ENCODE measurements at regions not wholly inside any gene's neighbourhood (a gene's known extent, or its start where the extent isn't known, plus 50 kb on each side); places are given as distances from the start of the nearest gene placed in this dataset.

DNA sequence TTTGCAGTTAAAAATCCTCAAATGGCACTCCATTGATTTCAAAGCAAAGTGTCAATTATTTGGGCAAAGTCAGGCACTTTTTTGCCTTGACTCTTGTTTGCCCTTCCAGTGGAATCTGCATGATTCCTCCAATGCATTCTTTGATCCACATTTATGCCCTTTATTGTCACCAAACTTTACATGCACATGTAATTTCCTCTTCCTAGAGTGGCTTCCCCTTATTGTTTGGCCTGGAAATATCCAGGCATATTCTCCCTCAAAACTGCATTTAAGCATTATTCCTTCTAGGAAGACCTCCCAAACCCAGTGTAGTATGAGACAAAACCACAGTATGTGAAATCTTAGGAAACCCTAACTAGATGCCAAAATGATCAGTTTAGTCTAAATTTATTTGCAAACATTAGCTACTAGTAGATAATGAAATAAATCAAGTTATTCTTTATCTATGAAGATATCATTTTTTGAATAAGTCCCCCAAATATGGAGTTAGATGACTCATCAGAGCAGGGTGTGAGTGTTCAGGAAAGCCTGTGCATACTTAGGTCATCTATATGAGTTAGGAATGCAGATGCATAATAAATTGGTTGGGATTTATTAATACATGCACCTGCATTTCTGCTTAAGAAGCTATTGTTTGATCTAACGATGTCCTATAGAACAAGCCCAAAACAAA, 433.3 kb upstream of the TCF4 start (continued):
- TF ChIP-seq, protein P1, sequence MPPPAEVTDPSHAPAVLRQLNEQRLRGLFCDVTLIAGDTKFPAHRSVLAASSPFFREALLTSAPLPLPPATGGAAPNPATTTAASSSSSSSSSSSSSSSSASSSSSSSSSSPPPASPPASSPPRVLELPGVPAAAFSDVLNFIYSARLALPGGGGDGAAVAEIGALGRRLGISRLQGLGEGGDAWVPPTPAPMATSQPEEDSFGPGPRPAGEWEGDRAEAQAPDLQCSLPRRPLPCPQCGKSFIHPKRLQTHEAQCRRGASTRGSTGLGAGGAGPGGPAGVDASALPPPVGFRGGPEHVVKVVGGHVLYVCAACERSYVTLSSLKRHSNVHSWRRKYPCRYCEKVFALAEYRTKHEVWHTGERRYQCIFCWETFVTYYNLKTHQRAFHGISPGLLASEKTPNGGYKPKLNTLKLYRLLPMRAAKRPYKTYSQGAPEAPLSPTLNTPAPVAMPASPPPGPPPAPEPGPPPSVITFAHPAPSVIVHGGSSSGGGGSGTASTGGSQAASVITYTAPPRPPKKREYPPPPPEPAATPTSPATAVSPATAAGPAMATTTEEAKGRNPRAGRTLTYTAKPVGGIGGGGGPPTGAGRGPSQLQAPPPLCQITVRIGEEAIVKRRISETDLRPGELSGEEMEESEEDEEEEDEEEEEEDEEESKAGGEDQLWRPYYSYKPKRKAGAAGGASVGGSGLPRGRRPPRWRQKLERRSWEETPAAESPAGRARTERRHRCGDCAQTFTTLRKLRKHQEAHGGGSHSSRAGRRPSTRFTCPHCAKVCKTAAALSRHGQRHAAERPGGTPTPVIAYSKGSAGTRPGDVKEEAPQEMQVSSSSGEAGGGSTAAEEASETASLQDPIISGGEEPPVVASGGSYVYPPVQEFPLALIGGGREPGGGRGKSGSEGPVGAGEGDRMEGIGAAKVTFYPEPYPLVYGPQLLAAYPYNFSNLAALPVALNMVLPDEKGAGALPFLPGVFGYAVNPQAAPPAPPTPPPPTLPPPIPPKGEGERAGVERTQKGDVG (CRISPR knock-in tag; IDR thresholded peaks at IDR 0.05), result no peak
- TF ChIP-seq NFXL1 (IDR thresholded peaks at IDR 0.05; ENCODE audit: borderline replicate concordance), result no peak
- no peak for TF ChIP-seq ATF7 (IDR thresholded peaks at IDR 0.05; ENCODE audit: low read depth)
- no peak for TF ChIP-seq SMARCA5 (IDR thresholded peaks at IDR 0.05)
- TF ChIP-seq SMAD5 (IDR thresholded peaks at IDR 0.05; ENCODE audit: low read depth), result no peak

DNA sequence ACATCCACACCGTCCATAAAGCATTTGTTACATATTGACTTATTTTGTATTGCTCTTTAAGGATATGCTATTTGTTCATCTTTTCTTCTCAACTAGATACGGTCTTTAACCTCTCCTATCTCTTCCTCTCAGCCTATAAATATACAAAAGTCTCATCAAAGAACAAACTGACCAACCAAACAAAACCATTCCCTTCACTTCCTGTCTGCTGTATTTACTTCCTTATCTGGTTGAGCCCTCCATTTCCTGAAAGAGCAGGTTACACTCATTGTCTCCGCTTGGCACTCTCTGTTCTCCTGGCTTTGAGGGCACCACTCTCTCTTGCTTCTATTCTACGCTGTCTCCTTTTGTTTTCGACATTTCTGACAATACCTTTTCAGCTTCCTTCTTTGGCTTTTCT, 431.9 kb upstream of the TCF4 start:
- Histone ChIP-seq H3K27ac (ENCODE audit: control insufficient read depth, insufficient read depth) (no peak overlapping the region), H3K36me3 (ENCODE audit: control insufficient read depth in 2 of 2, insufficient read depth in 2 of 2, low read length in 1 of 2) (no peaks in the 10 kb centered on the region), H4K20me1 (ENCODE audit: control insufficient read depth, insufficient read depth) (no peaks in the 10 kb centered on the region), H3K9me3 (replicated peaks; ENCODE audit: control insufficient read depth, insufficient read depth, low read length) (no peaks in the 10 kb centered on the region), H3K79me2 (ENCODE audit: control insufficient read depth, insufficient read depth, low read length) (no peaks in the 10 kb centered on the region), H3K4me2 (ENCODE audit: control insufficient read depth, insufficient read depth) (no peak overlapping the region), H3K4me1 (ENCODE audit: control insufficient read depth, insufficient read depth, low read length) (no peaks in the 10 kb centered on the region), H2AFZ (ENCODE audit: control insufficient read depth, low read depth, low read length) (no peak overlapping the region), H3K4me3 (no peak overlapping the region), H3K9ac (ENCODE audit: control insufficient read depth, insufficient read depth, low read length) (no peak overlapping the region), H3K27me3 (replicated peaks in 1 of 2; ENCODE audit: control insufficient read depth in 2 of 2, insufficient read depth in 2 of 2, low read length in 1 of 2) (no peaks in the 10 kb centered on the region)
- ATAC-seq (no peak), DNase-seq (ENCODE audit: low read depth, low spot score) (no peak), FAIRE-seq (no peak)
- WGBS (ENCODE audit: insufficient coverage, insufficient replicate concordance, low lambda C conversion rate, missing lambda C conversion rate), result 13% methylated on average over 5 of the region's 5 CpGs
- ChIA-PET SMC1A (ENCODE audit: uncharacterized antibody, unreplicated experiment) (no interaction called here), POLR2A (no interaction called here), CTCF (no interaction called here), RAD21 (ENCODE audit: unreplicated experiment) (no interaction called here)
- BruUV-seq (replicated peaks), result no TSS peak
- TF ChIP-seq MEF2A (IDR thresholded peaks at IDR 0.05; ENCODE audit: insufficient read depth, low read depth, low read length), result no peak
- no peak for TF ChIP-seq KAT2A (conservative IDR thresholded peaks at IDR 0.05; ENCODE audit: control insufficient read depth, low read depth, low read length)
- no peak for TF ChIP-seq FOXM1 (IDR thresholded peaks at IDR 0.05; ENCODE audit: low read depth, low read length)
- TF ChIP-seq POLR2AphosphoS2 (IDR thresholded peaks at IDR 0.05; ENCODE audit: low read depth, low read length), result no peak
- TF ChIP-seq DPF2 (IDR thresholded peaks at IDR 0.05), result no peak
- intact Hi-C loops (cut with micrococcal nuclease; ENCODE audit: unreplicated experiment) (no loop called here), in situ Hi-C loops (cut with MboI) (no loop called here)
